ENCODE measurements at regions not wholly inside any gene's neighbourhood (a gene's known extent, or its start where the extent isn't known, plus 50 kb on each side); places are given as distances from the start of the nearest gene placed in this dataset.

GRCh38 chr7:112905950-112906349 lies 115.8 kb upstream of the TMEM168 start:
- no peak for TF ChIP-seq CTCF (optimal IDR thresholded peaks at IDR 0.05 in 1 of 3, IDR thresholded peaks at IDR 0.05 in 1 of 3, conservative IDR thresholded peaks at IDR 0.05 in 1 of 3; ENCODE audit: extremely low read depth in 1 of 3, insufficient read depth in 2 of 3, low read length in 3 of 3)
- no peak for TF ChIP-seq EZH2 (IDR thresholded peaks at IDR 0.05; ENCODE audit: low read length)

Measured in keratinocyte (primary cell).